Fibroblast of mammary gland (primary cell): ENCODE measurements at regions not wholly inside any gene's neighbourhood (a gene's known extent, or its start where the extent isn't known, plus 50 kb on each side); places are given as distances from the start of the nearest gene placed in this dataset.
A peak's percentile ranks its signal among the peaks of the same experiment; 100 is the strongest.

ENCODE experiments used
- DNase-seq: peaks from one replicate; pipeline ENCODE4 v3.0.0-alpha.2; 2010; ENCODE audit warnings: low read depth
- H3K4me3 ChIP-seq: 2 replicates; pipeline ENCODE4 v1.5.1; 2011; ENCODE audit warnings: low read depth, mild to moderate bottlenecking, low read length, moderate library complexity; ENCODE audit not compliant: control insufficient read depth
- TF ChIP-seq, protein P1 (sequence below): conservative IDR thresholded peaks from 2 replicates; pipeline ENCODE4 v1.5.1; 2011; ENCODE audit warnings: low read depth, low read length, inconsistent platforms; ENCODE audit not compliant: control insufficient read depth, insufficient read depth

DNA sequence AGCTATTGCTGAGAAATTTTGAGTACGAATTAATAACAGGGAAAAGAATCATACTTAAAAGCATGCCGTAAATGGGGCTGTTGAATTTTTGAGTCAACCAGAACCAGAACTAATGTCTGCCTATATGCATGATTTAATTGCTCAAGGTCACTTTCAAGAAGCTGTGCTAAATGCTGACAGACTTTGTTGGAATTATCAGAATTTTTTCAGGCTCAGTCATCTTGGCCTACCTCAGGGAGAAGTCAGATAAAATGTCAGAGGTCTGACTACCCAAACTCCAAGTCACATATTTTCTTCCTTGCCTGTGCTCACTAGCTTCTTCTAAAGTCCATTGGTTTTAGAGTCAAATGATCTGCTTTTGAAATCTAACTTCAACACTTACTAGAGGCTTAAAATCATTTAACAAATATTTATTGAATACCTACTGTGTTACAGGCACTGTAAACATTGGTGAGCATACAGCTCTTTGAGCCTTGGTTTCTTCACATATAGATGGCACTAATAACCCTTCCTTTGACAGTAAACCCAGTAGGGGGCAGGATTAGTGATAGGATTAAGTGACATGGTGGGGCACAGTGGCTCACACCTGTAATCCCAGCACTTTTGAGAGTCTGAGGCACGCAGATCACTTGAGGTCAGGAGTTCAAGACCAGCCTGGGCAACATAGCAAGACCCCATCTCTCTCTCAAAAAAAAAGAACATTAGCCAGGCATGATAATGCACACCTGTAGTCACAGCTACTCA lies 121.2 kb upstream of the SLC44A3 start:
- TF ChIP-seq, protein P1, sequence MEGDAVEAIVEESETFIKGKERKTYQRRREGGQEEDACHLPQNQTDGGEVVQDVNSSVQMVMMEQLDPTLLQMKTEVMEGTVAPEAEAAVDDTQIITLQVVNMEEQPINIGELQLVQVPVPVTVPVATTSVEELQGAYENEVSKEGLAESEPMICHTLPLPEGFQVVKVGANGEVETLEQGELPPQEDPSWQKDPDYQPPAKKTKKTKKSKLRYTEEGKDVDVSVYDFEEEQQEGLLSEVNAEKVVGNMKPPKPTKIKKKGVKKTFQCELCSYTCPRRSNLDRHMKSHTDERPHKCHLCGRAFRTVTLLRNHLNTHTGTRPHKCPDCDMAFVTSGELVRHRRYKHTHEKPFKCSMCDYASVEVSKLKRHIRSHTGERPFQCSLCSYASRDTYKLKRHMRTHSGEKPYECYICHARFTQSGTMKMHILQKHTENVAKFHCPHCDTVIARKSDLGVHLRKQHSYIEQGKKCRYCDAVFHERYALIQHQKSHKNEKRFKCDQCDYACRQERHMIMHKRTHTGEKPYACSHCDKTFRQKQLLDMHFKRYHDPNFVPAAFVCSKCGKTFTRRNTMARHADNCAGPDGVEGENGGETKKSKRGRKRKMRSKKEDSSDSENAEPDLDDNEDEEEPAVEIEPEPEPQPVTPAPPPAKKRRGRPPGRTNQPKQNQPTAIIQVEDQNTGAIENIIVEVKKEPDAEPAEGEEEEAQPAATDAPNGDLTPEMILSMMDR, result no peak
- DNase-seq, result peak; percentile 70
- H3K4me3 ChIP-seq, result no peak overlapping the region

DNA sequence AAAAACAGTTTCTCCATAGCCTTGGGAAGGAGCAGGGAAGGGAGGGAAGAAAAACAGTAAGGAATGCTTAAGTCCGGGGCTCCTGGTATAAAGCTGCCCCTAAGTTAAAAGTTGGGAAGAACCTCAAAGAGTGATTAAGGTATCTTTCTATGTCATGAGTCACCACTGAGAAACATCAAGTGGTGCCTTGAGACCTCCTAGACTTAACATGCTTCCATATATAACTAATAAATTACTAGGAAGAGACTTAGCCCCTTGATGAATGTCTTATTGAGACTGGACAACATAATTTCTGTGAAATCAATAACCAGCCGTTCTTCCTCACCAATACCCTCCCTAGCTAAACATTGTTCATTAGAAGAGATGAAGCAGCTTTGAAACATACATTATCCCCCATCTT lies 121.8 kb upstream of the SLC44A3 start:
- DNase-seq, result peak; percentile 67
- H3K4me3 ChIP-seq, result no peak overlapping the region
- TF ChIP-seq, protein P1, result no peak

DNA sequence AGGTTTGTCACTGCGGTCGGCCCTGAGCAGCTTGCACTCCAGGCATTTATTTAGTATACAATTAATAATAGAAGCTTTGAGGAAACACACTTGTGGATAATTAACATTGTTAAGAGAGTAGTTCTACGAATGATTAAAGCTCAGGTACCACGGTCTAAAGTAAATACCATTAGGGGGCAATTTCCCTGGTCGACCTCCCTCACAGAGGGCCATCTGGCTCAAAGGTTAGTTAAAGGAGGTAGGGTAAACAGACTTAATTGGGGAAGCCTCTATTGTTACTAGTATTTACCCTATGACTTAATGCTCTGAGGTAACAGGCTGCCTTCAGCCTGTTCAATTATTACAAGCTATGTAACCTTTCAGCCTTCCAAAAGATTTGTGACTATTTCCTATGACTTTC lies 122.3 kb upstream of the SLC44A3 start:
- no peak for DNase-seq
- TF ChIP-seq, protein P1, result no peak
- no peak overlapping the region for H3K4me3 ChIP-seq

DNA sequence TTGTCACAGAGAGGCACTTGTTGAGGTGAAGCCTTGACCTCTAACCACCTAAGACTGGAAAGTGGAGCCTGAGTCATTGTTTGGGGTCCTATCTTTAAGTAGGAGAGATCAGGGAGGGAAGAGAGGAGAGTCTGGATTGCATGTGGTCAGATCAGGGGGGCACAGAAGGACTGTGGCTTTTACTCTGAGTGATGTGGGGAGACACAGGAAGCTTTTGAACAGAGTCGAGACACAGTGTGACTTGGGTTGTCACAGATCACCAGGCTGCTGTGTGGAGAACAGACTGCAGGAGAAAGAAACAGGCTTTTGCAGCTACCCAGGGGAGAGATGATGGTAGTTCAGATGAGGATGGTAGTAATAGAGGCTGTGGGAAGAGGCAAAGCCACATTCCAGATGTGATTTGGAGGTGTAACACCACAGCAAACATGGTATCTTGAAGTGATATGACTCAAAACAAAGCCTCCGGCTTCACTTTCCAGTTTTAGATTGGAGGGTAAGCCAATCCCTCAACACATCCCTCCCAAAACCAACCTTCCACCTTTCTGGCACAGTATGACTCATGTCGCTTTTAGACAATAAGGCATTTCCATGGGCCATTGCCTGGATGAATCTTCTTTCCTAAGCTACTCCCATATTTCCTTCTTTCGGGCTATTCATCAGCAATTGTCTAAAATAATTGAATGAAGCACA lies 125.8 kb upstream of the SLC44A3 start:
- H3K4me3 ChIP-seq, result no peak overlapping the region
- DNase-seq, result no peak
- TF ChIP-seq, protein P1, result no peak

DNA sequence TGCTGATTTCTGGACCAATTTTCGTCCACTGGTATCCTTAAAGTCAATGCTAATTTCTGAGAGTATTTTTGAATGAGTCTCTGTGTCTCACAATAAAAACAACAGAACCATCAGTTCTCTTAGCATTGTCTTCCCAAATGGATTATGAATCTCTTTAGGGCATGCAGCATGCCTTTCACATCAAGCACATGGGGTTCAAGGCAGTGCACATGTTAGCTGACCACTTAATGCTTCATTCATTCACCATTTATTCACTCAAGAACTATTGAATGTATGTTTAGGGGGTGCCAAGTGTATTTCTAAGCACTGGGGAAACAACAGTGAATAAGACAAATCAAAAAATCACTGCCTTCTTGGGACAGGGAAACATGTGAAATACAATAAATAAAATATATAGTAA lies 126.7 kb upstream of the SLC44A3 start:
- no peak for DNase-seq
- TF ChIP-seq, protein P1, result no peak
- H3K4me3 ChIP-seq, result no peak overlapping the region

DNA sequence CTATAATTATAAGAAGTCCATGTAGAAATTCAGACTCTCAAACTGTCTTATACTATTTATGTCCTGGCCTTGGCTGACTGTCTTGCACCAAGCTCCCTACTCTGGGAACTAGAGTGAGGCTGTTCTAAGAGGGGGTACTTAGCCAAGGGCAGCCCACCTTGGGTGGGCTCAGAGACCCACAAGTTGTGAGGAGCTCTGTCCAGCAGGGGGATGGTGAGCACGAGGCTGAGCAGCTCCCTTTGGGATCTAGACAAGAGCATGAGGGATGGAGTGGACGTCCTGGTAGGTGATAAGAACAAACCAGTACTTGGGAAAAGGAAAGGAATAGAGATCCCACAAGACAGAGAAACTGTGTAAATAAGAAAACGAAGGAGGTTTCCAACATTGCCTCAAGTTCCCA lies 127.1 kb upstream of the SLC44A3 start:
- TF ChIP-seq, protein P1, result no peak
- H3K4me3 ChIP-seq, result no peak overlapping the region
- no peak for DNase-seq

DNA sequence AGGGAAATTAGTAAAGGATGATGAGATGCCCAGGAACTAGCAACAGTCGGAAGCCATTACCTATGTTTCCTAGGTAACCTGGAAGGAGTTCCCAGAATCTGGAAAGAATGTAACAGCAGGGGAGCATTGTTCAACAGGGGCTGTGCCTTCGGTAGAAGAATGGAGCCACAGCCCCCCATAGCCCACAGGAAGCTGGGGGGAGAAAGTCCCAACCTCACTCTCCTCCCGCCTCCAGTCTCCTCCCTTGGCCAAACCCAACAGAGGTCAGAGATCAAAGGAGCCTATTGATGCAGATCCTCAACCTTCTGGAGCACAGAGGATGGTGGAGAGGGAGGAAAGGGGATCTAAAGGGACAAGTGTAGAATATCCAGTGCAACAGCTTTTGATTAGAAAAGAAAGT lies 131.5 kb upstream of the SLC44A3 start:
- H3K4me3 ChIP-seq, result no peak overlapping the region
- DNase-seq, result no peak
- TF ChIP-seq, protein P1, result no peak
